ACC112 (cell line): ENCODE measurements at regions not wholly inside any gene's neighbourhood (a gene's known extent, or its start where the extent isn't known, plus 50 kb on each side); places are given as distances from the start of the nearest gene placed in this dataset.

Experiments
- H2AFZ ChIP-seq: fragments of 200-600 bp; sonication (generic); one replicate; pipeline ENCODE4 v1.6.0; 2017; ENCODE audit warnings: antibody characterized with exemption, low read length; ENCODE audit not compliant: unreplicated experiment
- H3K27ac ChIP-seq: fragments of 200-600 bp; sonication (generic); 2 replicates; pipeline ENCODE4 v1.5.1; 2014; ENCODE audit warnings: low read depth, mild to moderate bottlenecking, antibody characterized with exemption, low read length, moderate library complexity
- H3K27me3 ChIP-seq: fragments of 200-600 bp; sonication (generic); 2 replicates; pipeline ENCODE4 v1.6.1; 2014; ENCODE audit warnings: mild to moderate bottlenecking, antibody characterized with exemption, low read length, moderate library complexity, mixed read lengths; ENCODE audit not compliant: insufficient read depth
- H3K36me3 ChIP-seq: fragments of 200-600 bp; sonication (generic); 2 replicates; pipeline ENCODE4 v1.6.1; 2016; ENCODE audit warnings: mild to moderate bottlenecking, antibody characterized with exemption, low read length, moderate library complexity, mixed read lengths; ENCODE audit not compliant: insufficient read depth
- H3K4me1 ChIP-seq: fragments of 200-600 bp; sonication (generic); one replicate; pipeline ENCODE4 v1.6.1; 2016; ENCODE audit warnings: low read length, mixed read lengths; ENCODE audit not compliant: insufficient read depth, unreplicated experiment, control insufficient read depth
- H3K4me3 ChIP-seq: fragments of 200-600 bp; sonication (generic); 2 replicates; pipeline ENCODE4 v1.5.1; 2014; ENCODE audit warnings: mild to moderate bottlenecking, low read depth, low read length
- H3K79me2 ChIP-seq: fragments of 200-600 bp; sonication (generic); one replicate; pipeline ENCODE4 v1.6.0; 2016; ENCODE audit warnings: low read length; ENCODE audit not compliant: control insufficient read depth, unreplicated experiment, insufficient read depth

DNA sequence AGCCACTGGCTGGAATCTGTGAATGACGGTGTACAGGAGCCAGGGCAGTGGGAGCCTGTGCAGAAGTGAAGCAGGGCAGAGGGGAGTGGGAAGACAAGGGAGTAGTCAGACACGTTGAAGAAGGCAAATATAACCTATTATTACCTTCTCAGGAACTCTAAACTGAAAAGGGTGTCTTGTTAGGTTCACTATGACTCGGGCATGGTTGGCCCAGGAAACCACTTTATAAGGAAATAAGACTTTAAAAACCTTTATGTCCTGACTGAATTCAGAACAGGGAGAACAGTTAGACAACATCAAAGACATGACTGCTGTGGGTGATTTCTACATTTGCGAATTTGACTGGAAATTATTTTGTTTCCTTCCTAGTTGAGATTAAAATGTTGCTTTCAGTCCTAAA lies 107.5 kb downstream of the ACER2 start:
- H3K4me3 ChIP-seq, result no peak overlapping the region
- H3K36me3 ChIP-seq, result no peaks in the 10 kb centered on the region
- no peak overlapping the region for H2AFZ ChIP-seq

DNA sequence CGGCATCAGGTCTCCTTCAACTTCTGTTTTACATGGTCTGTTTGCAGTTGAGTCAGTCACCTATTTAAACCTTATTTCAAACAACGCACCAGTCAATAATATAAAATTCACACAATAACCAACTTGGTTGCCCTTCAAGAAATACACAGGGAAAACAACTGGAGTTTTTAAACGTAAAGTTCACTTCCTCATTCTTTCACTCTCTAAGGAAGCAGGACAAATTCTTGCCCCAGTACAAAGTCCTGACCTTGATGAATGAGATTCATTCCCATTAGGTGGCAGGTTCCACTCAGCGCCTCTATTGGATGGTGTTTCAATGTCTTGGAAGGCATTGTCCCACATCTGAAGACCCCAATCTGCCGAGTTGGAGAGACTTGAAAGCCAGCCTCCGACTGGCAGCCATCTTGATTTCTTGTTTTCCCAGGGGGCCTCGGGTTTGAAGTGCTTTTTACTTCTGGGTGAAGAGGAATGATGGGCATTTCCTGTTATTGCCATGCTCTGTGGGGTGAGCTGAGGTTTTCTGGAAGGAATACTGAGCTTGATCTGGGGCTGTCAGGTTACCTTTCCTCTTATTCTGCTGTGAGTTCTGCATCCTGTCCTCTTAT lies 105.0 kb downstream of the ACER2 start:
- Histone ChIP-seq H3K27me3 (peaks cover 40% of the 10 kb centered on the region), H3K27ac (no peak overlapping the region), H2AFZ (peak overlapping the region; percentile 43), H3K4me3 (no peak overlapping the region), H3K79me2 (no peaks in the 10 kb centered on the region), H3K4me1 (peaks cover 4% of the 10 kb centered on the region), H3K36me3 (no peaks in the 10 kb centered on the region)

More for the DNA sequence above, 107.5 kb downstream of the ACER2 start:
- Histone ChIP-seq H3K27ac (no peak overlapping the region), H3K79me2 (no peaks in the 10 kb centered on the region), H3K27me3 (peaks cover 47% of the 10 kb centered on the region), H3K4me1 (peaks cover 4% of the 10 kb centered on the region)

DNA sequence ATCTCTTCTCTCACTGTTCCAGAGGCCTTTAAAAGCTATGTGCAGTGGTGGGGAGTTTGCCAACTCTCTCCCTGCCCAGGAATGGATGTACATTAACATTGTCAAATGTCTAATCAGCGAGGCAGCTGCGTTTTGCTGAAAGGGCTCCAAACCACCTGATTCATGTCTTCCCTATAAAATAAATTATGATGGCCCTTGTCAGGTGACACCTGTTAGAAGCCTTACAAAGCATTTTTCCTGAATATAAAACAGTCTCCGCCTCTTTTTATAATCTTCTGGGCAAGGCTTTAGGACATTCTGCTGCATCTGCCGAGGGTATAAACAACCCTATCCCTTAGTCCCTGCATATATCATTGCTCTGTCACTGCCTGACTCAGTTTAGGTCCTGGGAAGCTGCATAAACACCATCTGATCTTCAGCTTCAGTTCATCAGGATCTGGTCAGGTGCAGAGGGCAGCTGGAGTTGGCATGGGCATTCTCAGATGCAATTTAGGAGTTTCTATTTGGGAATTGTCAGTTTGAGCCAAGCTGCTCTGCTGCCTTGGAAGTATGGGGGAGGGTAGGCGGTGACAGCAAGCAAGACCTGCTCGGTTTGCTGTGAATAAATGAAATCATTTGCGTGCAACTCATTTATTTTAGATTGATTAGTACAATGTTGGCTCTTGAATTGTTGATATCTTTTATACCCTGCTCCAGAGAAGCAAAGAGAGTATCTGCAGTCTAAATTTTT lies 103.5 kb downstream of the ACER2 start:
- Histone ChIP-seq H3K36me3 (no peaks in the 10 kb centered on the region), H3K4me1 (peaks cover 4% of the 10 kb centered on the region), H3K4me3 (no peak overlapping the region), H3K79me2 (no peaks in the 10 kb centered on the region), H2AFZ (no peak overlapping the region), H3K27ac (no peak overlapping the region), H3K27me3 (peaks cover 46% of the 10 kb centered on the region)

DNA sequence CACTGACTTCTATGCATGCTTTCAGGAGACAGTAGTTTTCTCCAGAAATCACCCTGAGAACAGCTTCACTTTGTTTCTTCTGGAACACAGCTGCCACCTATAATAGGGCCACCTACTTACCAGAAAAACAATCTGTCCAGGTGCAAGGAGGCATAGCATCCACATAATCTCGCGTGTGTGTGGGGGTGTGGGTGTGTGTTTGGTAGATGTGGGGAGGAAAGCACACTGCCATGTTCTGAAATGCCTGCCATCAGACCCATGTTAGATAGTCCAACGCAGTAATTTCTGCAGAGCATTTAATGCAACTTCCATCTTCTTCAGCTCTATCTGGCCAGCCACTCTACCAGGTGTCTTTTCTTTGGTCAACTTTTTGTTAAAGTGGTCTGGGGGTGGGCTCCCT lies 102.9 kb downstream of the ACER2 start:
- no peak overlapping the region for H3K27ac ChIP-seq
- no peaks in the 10 kb centered on the region for H3K36me3 ChIP-seq
- H2AFZ ChIP-seq, result no peak overlapping the region
- peaks cover 4% of the 10 kb centered on the region for H3K4me1 ChIP-seq
- peaks cover 47% of the 10 kb centered on the region for H3K27me3 ChIP-seq
- H3K79me2 ChIP-seq, result no peaks in the 10 kb centered on the region
- no peak overlapping the region for H3K4me3 ChIP-seq

DNA sequence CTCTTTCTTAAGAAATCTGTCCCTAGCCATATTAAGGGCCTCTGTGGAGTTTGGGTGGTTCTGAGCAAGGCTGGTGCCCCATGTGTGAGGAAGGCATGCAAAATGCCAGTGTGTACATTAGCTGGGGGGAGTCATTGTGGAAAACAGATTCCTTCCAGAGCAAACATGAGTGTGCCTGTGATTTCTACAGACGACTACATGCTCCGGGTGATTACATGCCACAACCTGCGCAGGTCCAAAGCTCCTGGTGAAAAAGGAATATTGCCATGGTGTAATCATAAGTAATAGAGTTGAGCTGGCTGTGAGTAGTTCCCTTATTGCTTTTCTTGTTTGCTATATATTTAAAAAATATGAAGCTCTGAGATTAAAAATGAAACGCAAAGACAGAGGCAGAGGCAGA lies 102.1 kb downstream of the ACER2 start:
- Histone ChIP-seq H3K36me3 (no peaks in the 10 kb centered on the region), H3K27ac (no peak overlapping the region), H2AFZ (no peak overlapping the region), H3K27me3 (peaks cover 42% of the 10 kb centered on the region), H3K4me1 (peaks cover 4% of the 10 kb centered on the region), H3K4me3 (no peak overlapping the region), H3K79me2 (no peaks in the 10 kb centered on the region)
